ENCODE measurements at regions not wholly inside any gene's neighbourhood (a gene's known extent, or its start where the extent isn't known, plus 50 kb on each side); places are given as distances from the start of the nearest gene placed in this dataset.

GRCh38 chr12:23005387-23005786, 380.4 kb downstream of the ETNK1 start:
- no peak overlapping the region for H3K4me3 ChIP-seq (ENCODE audit: low read length)
- H3K9me2 ChIP-seq (ENCODE audit: insufficient read depth, low read length), result no peaks in the 10 kb centered on the region
- H3K9ac ChIP-seq (ENCODE audit: low read length), result no peak overlapping the region
- no peaks in the 10 kb centered on the region for H3F3A ChIP-seq (ENCODE audit: insufficient read depth, low read length, poor library complexity, severe bottlenecking)
- no peaks in the 10 kb centered on the region for H3K27me3 ChIP-seq (ENCODE audit: insufficient read depth, low read depth, low read length)
- TF ChIP-seq TAF1 (IDR thresholded peaks at IDR 0.05; ENCODE audit: low read depth), result no peak
- no peak for TF ChIP-seq POLR2AphosphoS5 (IDR thresholded peaks at IDR 0.05)
- no peak for TF ChIP-seq SMC3 (conservative IDR thresholded peaks at IDR 0.05; ENCODE audit: poor library complexity)
- no peak for TF ChIP-seq REST (IDR thresholded peaks at IDR 0.05; ENCODE audit: borderline replicate concordance)
- no peak for TF ChIP-seq RAD21 (conservative IDR thresholded peaks at IDR 0.05)
- TF ChIP-seq MXI1 (conservative IDR thresholded peaks at IDR 0.05; ENCODE audit: poor library complexity, severe bottlenecking), result no peak
- no peaks in the 10 kb centered on the region for H3K79me2 ChIP-seq (replicated peaks; ENCODE audit: insufficient read depth, low read length)
- H3K36me3 ChIP-seq (ENCODE audit: insufficient read depth, low read length), result no peaks in the 10 kb centered on the region
- H3K4me2 ChIP-seq (ENCODE audit: low read length), result no peak overlapping the region
- no peaks in the 10 kb centered on the region for H3K9me3 ChIP-seq (ENCODE audit: low read length)
- no peak overlapping the region for H3K27ac ChIP-seq (ENCODE audit: low read length)
- no peak overlapping the region for H2AFZ ChIP-seq (ENCODE audit: low read depth, low read length)
- no peaks in the 10 kb centered on the region for H4K20me1 ChIP-seq (ENCODE audit: insufficient read depth)

DNA sequence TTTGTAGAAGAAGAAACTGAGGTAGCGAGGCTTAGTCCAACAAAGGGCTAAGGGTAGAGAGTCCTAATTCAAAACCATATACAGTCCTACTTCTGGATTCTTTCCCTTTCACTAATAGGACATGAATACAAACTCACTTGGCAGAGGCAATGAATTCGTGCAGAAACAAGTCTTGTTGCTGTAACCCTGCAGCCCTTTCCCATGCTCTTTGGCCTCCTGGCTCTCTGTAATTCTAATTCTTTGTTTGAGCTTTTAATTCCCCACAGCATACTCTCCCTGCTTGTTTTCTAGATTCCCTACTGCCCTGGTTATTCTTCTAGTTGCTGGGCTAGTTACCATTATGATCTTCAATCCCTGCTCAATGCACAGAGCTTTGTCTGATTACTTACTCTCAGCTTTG, 381.4 kb downstream of the ETNK1 start:
- no peak for TF ChIP-seq RAD21 (conservative IDR thresholded peaks at IDR 0.05)
- TF ChIP-seq POLR2AphosphoS5 (IDR thresholded peaks at IDR 0.05), result no peak
- TF ChIP-seq EP300 (conservative IDR thresholded peaks at IDR 0.05; ENCODE audit: poor library complexity, severe bottlenecking), result no peak
- no peak for TF ChIP-seq REST (IDR thresholded peaks at IDR 0.05; ENCODE audit: borderline replicate concordance)
- TF ChIP-seq SMC3 (conservative IDR thresholded peaks at IDR 0.05; ENCODE audit: poor library complexity), result no peak
- no peak for TF ChIP-seq TAF1 (IDR thresholded peaks at IDR 0.05; ENCODE audit: low read depth)
- no peak for TF ChIP-seq EZH2 (IDR thresholded peaks at IDR 0.05; ENCODE audit: borderline replicate concordance, insufficient read depth, low read length, poor library complexity, severe bottlenecking)
- no peak for TF ChIP-seq MXI1 (conservative IDR thresholded peaks at IDR 0.05; ENCODE audit: poor library complexity, severe bottlenecking)
- no peak overlapping the region for H3K4me3 ChIP-seq (ENCODE audit: low read length)
- no peak overlapping the region for H2AFZ ChIP-seq (ENCODE audit: low read depth, low read length)
- no peaks in the 10 kb centered on the region for H3K27me3 ChIP-seq (ENCODE audit: insufficient read depth, low read depth, low read length)
- no peak overlapping the region for H3K9ac ChIP-seq (ENCODE audit: low read length)
- no peaks in the 10 kb centered on the region for H3K36me3 ChIP-seq (ENCODE audit: insufficient read depth, low read length)
- H3K4me2 ChIP-seq (ENCODE audit: low read length), result no peak overlapping the region
- H3K79me2 ChIP-seq (replicated peaks; ENCODE audit: insufficient read depth, low read length), result no peaks in the 10 kb centered on the region
- no peak overlapping the region for H3K27ac ChIP-seq (ENCODE audit: low read length)
- H3K9me3 ChIP-seq (ENCODE audit: low read length), result no peaks in the 10 kb centered on the region
- H3K9me2 ChIP-seq (ENCODE audit: insufficient read depth, low read length), result no peaks in the 10 kb centered on the region
- no peaks in the 10 kb centered on the region for H3F3A ChIP-seq (ENCODE audit: insufficient read depth, low read length, poor library complexity, severe bottlenecking)
- H4K20me1 ChIP-seq (ENCODE audit: insufficient read depth), result no peaks in the 10 kb centered on the region

Measured in neural cell (in vitro differentiated cells).